OCI-LY7 (cell line): ENCODE measurements at regions not wholly inside any gene's neighbourhood (a gene's known extent, or its start where the extent isn't known, plus 50 kb on each side); places are given as distances from the start of the nearest gene placed in this dataset.
A peak's percentile ranks its signal among the peaks of the same experiment; 100 is the strongest.

Source experiments
- BruUV-seq: library from RNA; stranded (reverse); fragments of 400-500 nt; replicated peaks from 2 replicates; lab custom pipeline; 2021; lab: Mats Ljungman, UMichigan
- CTCF ChIA-PET: fragments of 300-600 bp; sonication (Branson Sonifier 250); formaldehyde crosslinking; loops from one replicate; lab custom pipeline; 2022; ENCODE audit warnings: antibody characterized with exemption; ENCODE audit not compliant: unreplicated experiment; lab: Charles Lee
- POLR2A ChIA-PET: fragments of 300-600 bp; sonication (Branson Sonifier 250); formaldehyde crosslinking; loops from one replicate; lab custom pipeline; 2022; ENCODE audit warnings: antibody characterized with exemption; lab: Charles Lee
- DNase-seq: peaks from one replicate; pipeline ENCODE4 v3.0.0-alpha.2; 2015; ENCODE audit warnings: low spot score
- H2AFZ ChIP-seq: fragments of 200-600 bp; sonication (generic), shearing (Covaris generic); 2 replicates; pipeline ENCODE4 v1.6.1; 2014; ENCODE audit warnings: mild to moderate bottlenecking, antibody characterized with exemption, low read length, moderate library complexity
- H3K27ac ChIP-seq: fragments of 200-600 bp; sonication (generic); 2 replicates; pipeline ENCODE4 v1.5.1; 2014; ENCODE audit warnings: mixed run types, low read depth, mild to moderate bottlenecking, moderate library complexity, low read length, inconsistent platforms; ENCODE audit not compliant: poor library complexity, severe bottlenecking
- H3K36me3 ChIP-seq: fragments of 200-600 bp; sonication (generic); 2 replicates; pipeline ENCODE4 v1.6.1; 2014; ENCODE audit warnings: mild to moderate bottlenecking, antibody characterized with exemption, low read length, moderate library complexity, mixed read lengths; ENCODE audit not compliant: insufficient read depth
- H3K4me1 ChIP-seq: fragments of 200-600 bp; sonication (generic); 2 replicates; pipeline ENCODE4 v1.5.1; 2014; ENCODE audit warnings: mild to moderate bottlenecking, low read length; ENCODE audit not compliant: insufficient read depth, poor library complexity, severe bottlenecking
- H3K4me2 ChIP-seq: fragments of 200-600 bp; sonication (generic); 2 replicates; pipeline ENCODE4 v1.6.1; 2014; ENCODE audit warnings: mild to moderate bottlenecking, low read length
- H3K4me3 ChIP-seq: fragments of 200-600 bp; sonication (generic); 2 replicates; pipeline ENCODE4 v1.5.1; 2014; ENCODE audit warnings: mild to moderate bottlenecking, low read depth, low read length; ENCODE audit not compliant: poor library complexity, severe bottlenecking
- H3K79me2 ChIP-seq: fragments of 200-600 bp; sonication (generic); 2 replicates; pipeline ENCODE4 v1.6.1; 2016; ENCODE audit warnings: low read depth, mild to moderate bottlenecking, low read length, moderate library complexity, mixed read lengths; ENCODE audit not compliant: insufficient read depth
- H3K9me2 ChIP-seq: fragments of 200-600 bp; sonication (generic); 2 replicates; pipeline ENCODE4 v1.6.1; 2016; ENCODE audit warnings: mild to moderate bottlenecking, low read length, mixed read lengths; ENCODE audit not compliant: insufficient read depth
- H3K9me3 ChIP-seq: fragments of 200-600 bp; sonication (generic); 2 replicates; pipeline ENCODE4 v1.6.1; 2014; ENCODE audit warnings: mild to moderate bottlenecking, mixed run types, low read length, mixed read lengths
- H4K20me1 ChIP-seq: fragments of 200-600 bp; sonication (generic); 2 replicates; pipeline ENCODE4 v1.6.1; 2014; ENCODE audit warnings: mild to moderate bottlenecking, antibody characterized with exemption, low read length, moderate library complexity, mixed read lengths; ENCODE audit not compliant: insufficient read depth
- CTCF ChIP-seq: fragments of 200-600 bp; sonication (generic); conservative IDR thresholded peaks from 2 replicates; pipeline ENCODE4 v1.5.1; 2014; ENCODE audit warnings: mild to moderate bottlenecking, antibody characterized with exemption, low read length, moderate library complexity, mixed read lengths
- EZH2phosphoT487 ChIP-seq: fragments of 200-600 bp; sonication (generic); IDR thresholded peaks from 2 replicates; pipeline ENCODE4 v1.6.1; 2018; ENCODE audit warnings: low read depth, borderline replicate concordance, mild to moderate bottlenecking, mixed run types, antibody characterized with exemption, low read length, moderate library complexity, mixed read lengths
- intact Hi-C: fragments of 100-400 bp; cut with micrococcal nuclease; formaldehyde crosslinking; loops from one replicate; pipeline ENCODE4 v1.10.0; 2022; ENCODE audit not compliant: unreplicated experiment

- Histone ChIP-seq H3K4me3 (peak overlapping the region; percentile 59), H3K9me2 (no peaks in the 10 kb centered on the region), H2AFZ (peak overlapping the region; percentile 95), H3K27ac (peak overlapping the region; percentile 87), H3K9me3 (no peaks in the 10 kb centered on the region), H3K79me2 (no peaks in the 10 kb centered on the region), H3K4me2 (peak overlapping the region; percentile 92), H4K20me1 (no peaks in the 10 kb centered on the region), H3K36me3 (no peaks in the 10 kb centered on the region), H3K4me1 (peaks cover 69% of the 10 kb centered on the region)
- intact Hi-C loops, result loop anchor here (2.0 kb wide), 1 partner anchor 19 kb away; no protein-coding TSS in a partner anchor
- no TSS peak for BruUV-seq
- DNase-seq, result no peak
- CTCF ChIA-PET, result interaction anchor here (0.6 to 1.0 kb wide), 2 partner anchors 67 to 226 kb away, joined by 3 read pairs; no protein-coding TSS in a partner anchor
- TF ChIP-seq EZH2phosphoT487, result no peak
- TF ChIP-seq CTCF, result no peak
- POLR2A ChIA-PET, result interaction anchor here (0.9 to 12.1 kb wide), 13 partner anchors 8 to 109 kb away, joined by 3 to 139 read pairs (median 5); no protein-coding TSS in a partner anchor
Observed at GRCh38 chr20:53847837-53848170, 222.6 kb downstream of the BCAS1 start.

GRCh38 chr20:53847139-53847836 lies 223.1 kb downstream of the BCAS1 start:
- H3K4me1 ChIP-seq, result peaks cover 74% of the 10 kb centered on the region
- peak overlapping the region; percentile 92 for H3K4me2 ChIP-seq
- H4K20me1 ChIP-seq, result no peaks in the 10 kb centered on the region
- BruUV-seq, result no TSS peak
- ChIA-PET CTCF (no interaction called here), POLR2A (interaction anchor here (0.6 to 12.1 kb wide), 20 partner anchors 7 to 135 kb away, joined by 3 to 139 read pairs (median 4); no protein-coding TSS in a partner anchor)
- peak overlapping the region; percentile 95 for H2AFZ ChIP-seq
- TF ChIP-seq CTCF, result no peak
- no peak for TF ChIP-seq EZH2phosphoT487
- intact Hi-C loops, result loop anchor here (2.0 kb wide), 1 partner anchor 20 kb away; no protein-coding TSS in a partner anchor
- no peaks in the 10 kb centered on the region for H3K79me2 ChIP-seq
- H3K27ac ChIP-seq, result peak overlapping the region; percentile 87
- peak overlapping the region; percentile 59 for H3K4me3 ChIP-seq
- peak; percentile 82 for DNase-seq
- no peaks in the 10 kb centered on the region for H3K9me2 ChIP-seq
- H3K36me3 ChIP-seq, result no peaks in the 10 kb centered on the region
- no peaks in the 10 kb centered on the region for H3K9me3 ChIP-seq

- peak overlapping the region; percentile 92 for H3K4me2 ChIP-seq
- no peak for DNase-seq
- peak overlapping the region; percentile 59 for H3K4me3 ChIP-seq
- peak overlapping the region; percentile 87 for H3K27ac ChIP-seq
- H3K4me1 ChIP-seq, result peaks cover 80% of the 10 kb centered on the region
- ChIA-PET CTCF (no interaction called here), POLR2A (interaction anchor here (0.6 to 12.1 kb wide), 15 partner anchors 10 to 134 kb away, joined by 3 to 139 read pairs (median 4); no protein-coding TSS in a partner anchor)
- intact Hi-C loops, result loop anchor here (2.0 kb wide), 1 partner anchor 20 kb away; no protein-coding TSS in a partner anchor
- no TSS peak for BruUV-seq
- TF ChIP-seq CTCF (no peak), EZH2phosphoT487 (no peak)
- H3K79me2 ChIP-seq, result no peaks in the 10 kb centered on the region
- H2AFZ ChIP-seq, result peak overlapping the region; percentile 95
- no peaks in the 10 kb centered on the region for H3K9me3 ChIP-seq
- no peaks in the 10 kb centered on the region for H4K20me1 ChIP-seq
- H3K9me2 ChIP-seq, result no peaks in the 10 kb centered on the region
- H3K36me3 ChIP-seq, result no peaks in the 10 kb centered on the region
Observed at GRCh38 chr20:53846640-53847039, 223.8 kb downstream of the BCAS1 start.
